K562 (cell line): ENCODE measurements at regions not wholly inside any gene's neighbourhood (a gene's known extent, or its start where the extent isn't known, plus 50 kb on each side); places are given as distances from the start of the nearest gene placed in this dataset.
A peak's percentile ranks its signal among the peaks of the same experiment; 100 is the strongest.

ENCODE experiments used
- ATAC-seq: fragments of 200-7000 bp; cut with Tn5 transposase; 3 replicates; pipeline ENCODE4 v1.9.1; 2020; ENCODE audit warnings: moderate library complexity
- BruUV-seq: library from RNA; stranded (reverse); fragments of 400-500 nt; replicated peaks from 2 replicates; lab custom pipeline; 2021; lab: Mats Ljungman, UMichigan
- CTCF ChIA-PET: fragments of 300-600 bp; formaldehyde crosslinking; extraction: SDS; loops from one replicate; lab custom pipeline; 2021; ENCODE audit warnings: low intra/inter-chr PET ratio; lab: Yijun Ruan, JAX
- POLR2A ChIA-PET: fragments of 300-600, 350-650 bp; sonication (Branson Sonifier 250); formaldehyde crosslinking; extraction: SDS; loops from one replicate; lab custom pipeline; 2021; ENCODE audit warnings: antibody characterized with exemption, inconsistent platforms; lab: Yijun Ruan, JAX
- DNase-seq, 4 experiments: peaks; one replicate each; pipeline versions ENCODE4 v3.0.0 to v3.0.0-alpha.2; 2011 to 2018; ENCODE audit warnings: low spot score in 3 of 4, mixed read lengths in 3 of 4; ENCODE audit errors: extremely low read depth in 1 of 4
- FAIRE-seq: peaks from 2 replicates; lab custom pipeline; 2011; peaks lifted over from hg19 to GRCh38; lab: Jason Lieb, UNC
- H2AFZ ChIP-seq: 2 replicates; pipeline ENCODE4 v1.6.0; 2011; ENCODE audit warnings: low read depth, low read length, control low read depth, inconsistent platforms
- H3K27ac ChIP-seq: fragments of 200-600 bp; 3 replicates; pipeline ENCODE4 v1.8.0; 2011; ENCODE audit warnings: low read depth, mild to moderate bottlenecking, control low read depth, inconsistent platforms, low read length, moderate library complexity, mixed read lengths; ENCODE audit errors: extremely low read depth
- H3K27me3 ChIP-seq, 2 experiments: fragments of 300-600 bp in 1 of 2; 2 replicates in 1 of 2; 3 replicates in 1 of 2; pipeline versions ENCODE4 v1.6.0 to v1.8.0; 2011; ENCODE audit warnings: inconsistent platforms in 2 of 2, low read length in 2 of 2, mild to moderate bottlenecking in 1 of 2, mixed read lengths in 1 of 2, moderate library complexity in 1 of 2; ENCODE audit not compliant: control insufficient read depth in 2 of 2, insufficient read depth in 2 of 2
- H3K36me3 ChIP-seq: fragments of 300-600 bp; 3 replicates; pipeline ENCODE4 v1.8.0; 2011; ENCODE audit warnings: mild to moderate bottlenecking, low read length, inconsistent platforms; ENCODE audit not compliant: control insufficient read depth, insufficient read depth
- H3K4me1 ChIP-seq, 2 experiments: fragments of 200-600 bp in 1 of 2; replicated peaks in 1 of 2; 2 replicates in 1 of 2; 3 replicates in 1 of 2; pipeline versions ENCODE4 v1.5.1 to v1.8.0; 2011; ENCODE audit warnings: inconsistent platforms in 2 of 2, low read length in 2 of 2, mild to moderate bottlenecking in 1 of 2, mixed read lengths in 1 of 2, moderate library complexity in 1 of 2; ENCODE audit not compliant: control insufficient read depth in 2 of 2, insufficient read depth in 2 of 2
- H3K4me2 ChIP-seq: 2 replicates; pipeline ENCODE4 v1.6.1; 2011; ENCODE audit warnings: low read length, control low read depth, inconsistent platforms, mixed read lengths; ENCODE audit not compliant: insufficient read depth
- H3K4me3 ChIP-seq: fragments of 200-600 bp; sonication (generic), shearing (Covaris generic); 2 replicates; pipeline ENCODE4 v1.5.1; 2016; ENCODE audit warnings: control low read depth, inconsistent platforms
- H3K79me2 ChIP-seq: fragments of 200-600 bp; 3 replicates; pipeline ENCODE4 v1.8.0; 2011; ENCODE audit warnings: low read length, inconsistent platforms; ENCODE audit not compliant: control insufficient read depth, insufficient read depth
- H3K9ac ChIP-seq, 2 experiments: 2 replicates each; pipeline versions ENCODE4 v1.6.0 to v1.6.1; 2011; ENCODE audit warnings: low read depth in 2 of 2, low read length in 2 of 2, control low read depth in 1 of 2, inconsistent platforms in 1 of 2, mild to moderate bottlenecking in 1 of 2, mixed read lengths in 1 of 2; ENCODE audit not compliant: insufficient read depth in 1 of 2
- H3K9me1 ChIP-seq: one replicate; pipeline ENCODE4 v1.6.0; 2011; ENCODE audit warnings: inconsistent platforms, mild to moderate bottlenecking, low read length, moderate library complexity; ENCODE audit not compliant: control insufficient read depth, insufficient read depth
- H3K9me3 ChIP-seq: replicated peaks from 2 replicates; pipeline ENCODE4 v1.5.1; 2011; ENCODE audit warnings: low read depth, low read length, inconsistent platforms; ENCODE audit not compliant: control insufficient read depth, insufficient read depth
- H4K20me1 ChIP-seq: replicated peaks from 2 replicates; pipeline ENCODE4 v1.6.1; 2011; ENCODE audit warnings: low read length, inconsistent platforms, mixed read lengths; ENCODE audit not compliant: control insufficient read depth, insufficient read depth
- CBX1 ChIP-seq: sonication (generic); IDR thresholded peaks from 2 replicates; pipeline ENCODE4 v1.6.1; 2016; ENCODE audit warnings: antibody characterized with exemption, low read depth, mild to moderate bottlenecking
- CTBP1 ChIP-seq: fragments of 450-650 bp; IDR thresholded peaks from 2 replicates; pipeline ENCODE4 v1.6.1; 2016; ENCODE audit warnings: borderline replicate concordance
- NFIC ChIP-seq: fragments of 450-650 bp; IDR thresholded peaks from 2 replicates; pipeline ENCODE4 v1.6.1; 2017; ENCODE audit warnings: mild to moderate bottlenecking, inconsistent platforms
- THRAP3 ChIP-seq: fragments of 450-650 bp; IDR thresholded peaks from 2 replicates; pipeline ENCODE4 v1.6.1; 2016; ENCODE audit warnings: mild to moderate bottlenecking, inconsistent platforms, borderline replicate concordance
- WGBS: fragments of 100-300 bp; shearing (Covaris generic); methylation state at CpG from one replicate; pipeline ENCODE4 v1.1.6; 2016; ENCODE audit warnings: low coverage, mixed read lengths; ENCODE audit not compliant: insufficient coverage; ENCODE audit errors: missing lambda C conversion rate; 5-methylcytosine and 5-hydroxymethylcytosine counted together
- in situ Hi-C: fragments of 300-500 bp; cut with MboI; formaldehyde crosslinking; loops from 4 replicates; pipeline ENCODE4 v1.15.0; 2018; ENCODE audit warnings: inconsistent platforms, mixed read lengths
- intact Hi-C: fragments of 100-400 bp; cut with micrococcal nuclease; formaldehyde crosslinking; loops from 2 replicates; pipeline ENCODE4 v1.14.2; 2022
- TF ChIP-seq, protein P1 (sequence below): sonication (generic); formaldehyde crosslinking; IDR thresholded peaks from 2 replicates; pipeline ENCODE4 v1.8.1; 2022; ENCODE audit warnings: missing genetic modification reagents

DNA sequence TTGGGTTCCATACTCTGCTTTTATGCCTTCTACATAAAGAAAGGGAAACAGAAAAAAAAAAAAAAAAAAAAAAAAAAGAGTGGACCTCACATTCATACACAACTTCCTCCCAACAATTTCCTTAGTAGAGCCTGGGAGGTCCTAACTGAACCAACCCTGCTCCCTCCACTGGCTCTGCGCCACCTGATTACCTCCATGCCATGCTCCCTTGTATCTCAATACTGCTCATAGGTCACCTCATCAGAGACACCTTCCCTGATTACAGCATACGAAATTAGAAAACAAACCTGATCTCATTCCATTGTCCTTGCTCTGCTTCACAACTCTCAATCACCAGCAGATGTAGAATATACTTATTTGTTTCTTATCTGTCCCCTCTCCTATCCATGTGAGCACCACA, 134.2 kb upstream of the EYA4 start (continued):
- TF ChIP-seq CTBP1: no peak
- TF ChIP-seq, protein P1, sequence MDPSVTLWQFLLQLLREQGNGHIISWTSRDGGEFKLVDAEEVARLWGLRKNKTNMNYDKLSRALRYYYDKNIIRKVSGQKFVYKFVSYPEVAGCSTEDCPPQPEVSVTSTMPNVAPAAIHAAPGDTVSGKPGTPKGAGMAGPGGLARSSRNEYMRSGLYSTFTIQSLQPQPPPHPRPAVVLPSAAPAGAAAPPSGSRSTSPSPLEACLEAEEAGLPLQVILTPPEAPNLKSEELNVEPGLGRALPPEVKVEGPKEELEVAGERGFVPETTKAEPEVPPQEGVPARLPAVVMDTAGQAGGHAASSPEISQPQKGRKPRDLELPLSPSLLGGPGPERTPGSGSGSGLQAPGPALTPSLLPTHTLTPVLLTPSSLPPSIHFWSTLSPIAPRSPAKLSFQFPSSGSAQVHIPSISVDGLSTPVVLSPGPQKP: no peak
- TF ChIP-seq, all 486 proteins: peak for 0

- Histone ChIP-seq H3K27me3 (no peaks in the 10 kb centered on the region), H3K27ac (no peak overlapping the region), H3K9me1 (no peaks in the 10 kb centered on the region), H3K4me2 (no peak overlapping the region), H3K36me3 (no peaks in the 10 kb centered on the region), H4K20me1 (no peaks in the 10 kb centered on the region), H3K4me3 (no peak overlapping the region), H3K9ac (no peak overlapping the region), H3K79me2 (no peaks in the 10 kb centered on the region), H3K4me1 (no peaks in the 10 kb centered on the region)
- intact Hi-C loops: no loop called here
- ATAC-seq (no peak), FAIRE-seq (no peak)
- CTCF ChIA-PET: no interaction called here
- in situ Hi-C loops: no loop called here
- TF ChIP-seq NFIC (peak; percentile 34; the same call in 1 of the 2 replicates), THRAP3 (no peak), CBX1 (no peak)
- TF ChIP-seq, all 486 proteins: peak for 1
- DNase-seq: no peak
- POLR2A ChIA-PET: no interaction called here
- BruUV-seq: no TSS peak
- Histone ChIP-seq H3K9me3 (no peaks in the 10 kb centered on the region), H2AFZ (no peak overlapping the region)
- 3% methylated on average over 2 of the region's 2 CpGs for WGBS
Observed at GRCh38 chr6:133108419-133108818, 132.7 kb upstream of the EYA4 start.
